GM12873 (cell line): ENCODE measurements at regions not wholly inside any gene's neighbourhood (a gene's known extent, or its start where the extent isn't known, plus 50 kb on each side); places are given as distances from the start of the nearest gene placed in this dataset.

Source experiments
- CTCF ChIP-seq: IDR thresholded peaks from 2 replicates; pipeline ENCODE4 v1.5.1; 2012; ENCODE audit warnings: low read depth, mild to moderate bottlenecking, moderate library complexity, low read length, control low read depth; ENCODE audit not compliant: insufficient read depth; ENCODE audit errors: missing control alignments

DNA sequence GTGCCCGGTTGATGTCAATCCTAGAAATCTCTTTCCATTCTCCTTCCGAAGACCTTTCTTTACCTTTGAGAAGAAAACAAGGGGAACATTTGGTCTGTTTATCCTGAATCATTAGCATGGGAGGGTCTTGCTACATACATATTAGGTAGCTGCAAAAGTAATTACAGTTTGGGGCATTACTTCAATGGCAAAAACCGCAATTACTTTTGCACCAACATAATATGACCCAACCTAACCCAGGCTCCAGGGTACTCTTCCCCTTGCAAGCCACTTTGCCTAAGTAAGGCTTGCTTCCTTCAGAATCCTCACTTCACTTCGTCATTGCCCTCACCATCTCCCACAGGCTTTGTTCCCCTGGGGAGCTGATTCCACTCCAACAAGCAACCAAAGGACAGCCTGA is 662.7 kb downstream of the DIAPH3 start:
- no peak for TF ChIP-seq CTCF

GRCh38 chr13:59504407-59504806 is 659.3 kb downstream of the DIAPH3 start:
- no peak for TF ChIP-seq CTCF

DNA sequence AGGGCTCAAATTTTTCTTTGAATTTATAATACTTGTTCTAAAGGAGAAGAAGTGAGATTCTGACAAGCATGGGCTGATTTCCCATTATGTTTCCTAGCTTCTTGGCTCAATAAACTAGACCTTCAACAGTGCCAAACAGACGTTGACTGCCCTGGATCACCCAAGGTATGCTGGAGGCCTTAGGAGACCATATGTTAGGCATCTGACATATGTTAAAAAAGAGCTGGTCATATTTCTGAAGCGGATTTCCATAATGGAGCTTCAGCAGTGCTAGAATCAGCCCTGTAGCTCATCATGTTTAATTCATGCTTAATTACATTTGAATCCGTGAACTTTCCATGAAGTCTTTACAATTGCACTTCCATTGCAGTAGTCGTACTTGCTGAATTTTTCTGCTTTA is 653.3 kb downstream of the DIAPH3 start:
- TF ChIP-seq CTCF, result no peak

- no peak for TF ChIP-seq CTCF
Observed at GRCh38 chr13:59513686-59514085, 650.0 kb downstream of the DIAPH3 start.

GRCh38 chr13:59514316-59514715 is 649.4 kb downstream of the DIAPH3 start:
- no peak for TF ChIP-seq CTCF

- TF ChIP-seq CTCF, result no peak
Observed at GRCh38 chr13:59519819-59520218, 643.9 kb downstream of the DIAPH3 start.

DNA sequence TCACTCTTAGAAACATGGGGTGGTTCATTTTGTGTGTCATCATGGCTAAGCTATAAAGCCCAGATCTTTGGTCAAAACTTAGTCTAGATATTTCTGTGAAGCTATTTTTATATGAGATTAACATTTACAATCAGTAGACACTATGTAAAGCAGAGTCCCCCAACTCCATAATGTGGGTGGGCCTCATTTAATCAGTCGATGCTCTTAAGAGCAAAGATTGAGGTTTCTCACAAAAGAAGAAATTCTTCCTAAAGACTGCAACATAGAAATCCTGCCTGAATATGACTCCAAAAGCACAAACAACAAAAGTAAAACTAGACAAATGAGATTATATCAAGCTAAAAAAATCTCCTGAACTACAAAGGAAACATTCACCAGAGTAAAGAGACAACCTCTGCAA is 642.2 kb downstream of the DIAPH3 start:
- no peak for TF ChIP-seq CTCF

GRCh38 chr13:59522652-59523051 is 641.1 kb downstream of the DIAPH3 start:
- TF ChIP-seq CTCF, result no peak
